IMR-90 (cell line): ENCODE measurements at regions not wholly inside any gene's neighbourhood (a gene's known extent, or its start where the extent isn't known, plus 50 kb on each side); places are given as distances from the start of the nearest gene placed in this dataset.

Experiments
- ATAC-seq: fragments of 200-7000 bp; cut with Tn5 transposase; 2 replicates; pipeline ENCODE4 v1.9.1; 2020; ENCODE audit warnings: low read depth, mild to moderate bottlenecking, moderate library complexity
- BruUV-seq: library from RNA; stranded (reverse); fragments of 400-500 nt; replicated peaks from 2 replicates; lab custom pipeline; 2021; lab: Mats Ljungman, UMichigan
- CTCF ChIA-PET: fragments of 300-600 bp; formaldehyde crosslinking; extraction: SDS; loops from one replicate; lab custom pipeline; 2021; ENCODE audit warnings: antibody characterized with exemption; lab: Yijun Ruan, JAX
- POLR2A ChIA-PET: fragments of 300-600 bp; sonication (Branson Sonifier 250); formaldehyde crosslinking; loops from one replicate; lab custom pipeline; 2022; ENCODE audit warnings: antibody characterized with exemption; ENCODE audit not compliant: unreplicated experiment; lab: Charles Lee
- DNase-seq: peaks from one replicate; pipeline ENCODE4 v3.0.0; 2013
- H2AFZ ChIP-seq: replicated peaks from 2 replicates; pipeline ENCODE3; 2013; ENCODE audit warnings: low read length, mild to moderate bottlenecking; ENCODE audit not compliant: poor library complexity
- H2AK5ac ChIP-seq: 2 replicates; pipeline ENCODE4 v1.6.1; 2013; ENCODE audit warnings: low read depth, low read length, inconsistent platforms
- H2AK9ac ChIP-seq: replicated peaks from 2 replicates; pipeline ENCODE3; 2013; ENCODE audit warnings: mild to moderate bottlenecking, low read depth, low read length, moderate library complexity; ENCODE audit not compliant: poor library complexity
- H2BK120ac ChIP-seq: 2 replicates; pipeline ENCODE4 v1.6.1; 2013; ENCODE audit warnings: low read depth, low read length, inconsistent platforms
- H2BK15ac ChIP-seq: 3 replicates; pipeline ENCODE4 v1.6.1; 2013; ENCODE audit warnings: low read depth, low read length, inconsistent platforms
- H2BK20ac ChIP-seq: 2 replicates; pipeline ENCODE4 v1.6.1; 2013; ENCODE audit warnings: low read depth, mild to moderate bottlenecking, inconsistent platforms, low read length, moderate library complexity
- H2BK5ac ChIP-seq: 2 replicates; pipeline ENCODE4 v1.6.1; 2013; ENCODE audit warnings: mild to moderate bottlenecking, low read depth, low read length, inconsistent platforms; ENCODE audit not compliant: poor library complexity, severe bottlenecking
- H3K14ac ChIP-seq: replicated peaks from 2 replicates; pipeline ENCODE4 v1.6.1; 2013; ENCODE audit warnings: low read depth, low read length, inconsistent platforms
- H3K18ac ChIP-seq: 2 replicates; pipeline ENCODE4 v1.6.1; 2013; ENCODE audit warnings: low read depth, low read length, control low read depth
- H3K23ac ChIP-seq: 2 replicates; pipeline ENCODE4 v1.6.1; 2013; ENCODE audit warnings: low read depth, low read length, inconsistent platforms
- H3K27ac ChIP-seq: 2 replicates; pipeline ENCODE4 v1.5.1; 2013; ENCODE audit warnings: mild to moderate bottlenecking, control low read depth, low read length; ENCODE audit not compliant: insufficient read depth
- H3K27me3 ChIP-seq: 2 replicates; pipeline ENCODE4 v1.6.1; 2013; ENCODE audit warnings: low read length; ENCODE audit not compliant: control insufficient read depth, insufficient read depth
- H3K36me3 ChIP-seq: 2 replicates; pipeline ENCODE4 v1.6.1; 2013; ENCODE audit warnings: low read length, mixed read lengths; ENCODE audit not compliant: control insufficient read depth, insufficient read depth
- H3K4ac ChIP-seq: 2 replicates; pipeline ENCODE4 v1.6.1; 2013; ENCODE audit warnings: low read depth, low read length, inconsistent platforms
- H3K4me1 ChIP-seq: 2 replicates; pipeline ENCODE4 v1.6.1; 2013; ENCODE audit warnings: low read length, mixed read lengths; ENCODE audit not compliant: control insufficient read depth, insufficient read depth
- H3K4me2 ChIP-seq: 2 replicates; pipeline ENCODE4 v1.6.1; 2013; ENCODE audit warnings: low read depth, mild to moderate bottlenecking, control low read depth, low read length, moderate library complexity
- H3K4me3 ChIP-seq: 2 replicates; pipeline ENCODE4 v1.5.1; 2013; ENCODE audit warnings: low read depth, mild to moderate bottlenecking, control low read depth, low read length, moderate library complexity; ENCODE audit not compliant: insufficient read depth
- H3K56ac ChIP-seq: 2 replicates; pipeline ENCODE4 v1.6.1; 2013; ENCODE audit warnings: low read length, inconsistent platforms; ENCODE audit not compliant: insufficient read depth; ENCODE audit errors: extremely low read depth
- H3K79me1 ChIP-seq, 2 experiments: 2 replicates each; pipeline ENCODE4 v1.6.1; 2013; ENCODE audit warnings: low read length in 2 of 2, inconsistent platforms in 1 of 2, low read depth in 1 of 2
- H3K9ac ChIP-seq: 2 replicates; pipeline ENCODE4 v1.6.1; 2013; ENCODE audit warnings: low read depth, low read length, control low read depth
- H3K9me1 ChIP-seq: 2 replicates; pipeline ENCODE4 v1.6.1; 2013; ENCODE audit warnings: low read length, inconsistent platforms; ENCODE audit not compliant: insufficient read depth
- H3K9me3 ChIP-seq: 2 replicates; pipeline ENCODE4 v1.6.1; 2013; ENCODE audit warnings: low read length; ENCODE audit not compliant: control insufficient read depth, insufficient read depth
- H4K20me1 ChIP-seq: 2 replicates; pipeline ENCODE4 v1.6.1; 2013; ENCODE audit warnings: low read length, inconsistent platforms; ENCODE audit not compliant: insufficient read depth
- H4K5ac ChIP-seq: 2 replicates; pipeline ENCODE4 v1.6.1; 2013; ENCODE audit warnings: mild to moderate bottlenecking, low read depth, low read length, control low read depth
- H4K8ac ChIP-seq, 2 experiments: 2 replicates each; pipeline ENCODE4 v1.6.1; 2013; ENCODE audit warnings: low read depth in 2 of 2, low read length in 2 of 2, control low read depth in 1 of 2, inconsistent platforms in 1 of 2
- H4K91ac ChIP-seq: 2 replicates; pipeline ENCODE4 v1.6.1; 2013; ENCODE audit warnings: low read depth, low read length, inconsistent platforms; ENCODE audit not compliant: insufficient read depth
- BHLHE40 ChIP-seq: fragments of 150-350 bp; IDR thresholded peaks from 2 replicates; pipeline ENCODE4 v1.6.1; 2016; ENCODE audit warnings: mild to moderate bottlenecking, low read depth, low read length
- CEBPB ChIP-seq: IDR thresholded peaks from 2 replicates; pipeline ENCODE4 v1.6.1; 2012; ENCODE audit warnings: low read depth, low read length, improper control_type of control experiment
- CHD1 ChIP-seq: IDR thresholded peaks from 2 replicates; pipeline ENCODE4 v1.6.1; 2012; ENCODE audit warnings: low read depth, low read length, improper control_type of control experiment
- CTCF ChIP-seq: conservative IDR thresholded peaks from 2 replicates; pipeline ENCODE4 v1.5.1; 2012; ENCODE audit warnings: mild to moderate bottlenecking, low read depth, low read length, improper control_type of control experiment
- FOS ChIP-seq: fragments of 150-350 bp; IDR thresholded peaks from 2 replicates; pipeline ENCODE4 v1.6.1; 2016; ENCODE audit warnings: low read depth, low read length
- MAFK ChIP-seq: IDR thresholded peaks from 2 replicates; pipeline ENCODE4 v1.6.1; 2012; ENCODE audit warnings: low read depth, low read length, improper control_type of control experiment
- MAZ ChIP-seq: IDR thresholded peaks from 2 replicates; pipeline ENCODE4 v1.6.1; 2012; ENCODE audit warnings: low read depth, mild to moderate bottlenecking, low read length, improper control_type of control experiment, moderate library complexity, borderline replicate concordance
- MXI1 ChIP-seq: IDR thresholded peaks from 2 replicates; pipeline ENCODE4 v1.6.1; 2012; ENCODE audit warnings: low read depth, mild to moderate bottlenecking, low read length, moderate library complexity, borderline replicate concordance
- NFE2L2 ChIP-seq: fragments of 150-350 bp; IDR thresholded peaks from 2 replicates; pipeline ENCODE4 v1.6.1; 2016; ENCODE audit warnings: low read depth, mild to moderate bottlenecking, low read length
- POLR2A ChIP-seq: IDR thresholded peaks from 2 replicates; pipeline ENCODE4 v1.6.1; 2012; ENCODE audit warnings: mild to moderate bottlenecking, low read depth, low read length
- RAD21 ChIP-seq: IDR thresholded peaks from 2 replicates; pipeline ENCODE4 v1.6.1; 2012; ENCODE audit warnings: low read length, improper control_type of control experiment
- RCOR1 ChIP-seq: IDR thresholded peaks from 2 replicates; pipeline ENCODE4 v1.6.1; 2012; ENCODE audit warnings: mild to moderate bottlenecking, low read length, improper control_type of control experiment; ENCODE audit not compliant: insufficient replicate concordance
- RFX5 ChIP-seq: IDR thresholded peaks from 2 replicates; pipeline ENCODE4 v1.8.0; 2012; ENCODE audit warnings: low read depth, mild to moderate bottlenecking, low read length, moderate library complexity
- SMC3 ChIP-seq: fragments of 150-350 bp; IDR thresholded peaks from 2 replicates; pipeline ENCODE4 v1.6.1; 2016; ENCODE audit warnings: low read depth, mild to moderate bottlenecking, antibody characterized with exemption, low read length, moderate library complexity
- WGBS, 2 experiments: methylation state at CpG; one replicate each; pipeline versions ENCODE4 v1.1.5 to v1.1.7; 2013; ENCODE audit warnings: missing lambda C conversion rate in 2 of 2; ENCODE audit not compliant: insufficient read length in 1 of 2; ENCODE audit errors: extremely low coverage in 2 of 2; 5-methylcytosine and 5-hydroxymethylcytosine counted together
- dilution Hi-C: fragments of 300-500 bp; cut with HindIII; formaldehyde crosslinking; loops from one replicate; pipeline ENCODE4 v1.14.3; 2018; ENCODE audit warnings: low sequenced_read_pairs; ENCODE audit not compliant: unreplicated experiment
- in situ Hi-C: fragments of 300-500 bp; cut with MboI; formaldehyde crosslinking; loops from 3 replicates; pipeline ENCODE4 v1.14.3; 2019; ENCODE audit warnings: low sequenced_read_pairs, inconsistent platforms, mixed read lengths
- intact Hi-C: fragments of 100-400 bp; cut with micrococcal nuclease; formaldehyde crosslinking; loops from 2 replicates; pipeline ENCODE4 v1.10.0; 2022
- TF ChIP-seq, protein P1 (sequence below): fragments of 150-350 bp; IDR thresholded peaks from 2 replicates; pipeline ENCODE4 v1.6.1; 2016; ENCODE audit warnings: low read depth, mild to moderate bottlenecking, low read length, moderate library complexity, borderline replicate concordance
- TF ChIP-seq, protein P2 (sequence below): fragments of 150-350 bp; IDR thresholded peaks from 2 replicates; pipeline ENCODE4 v1.6.1; 2017; ENCODE audit warnings: mild to moderate bottlenecking, antibody characterized with exemption, low read length, low read depth

GRCh38 chr12:25644979-25645378 is 91.9 kb upstream of the LMNTD1 start:
- CTCF ChIA-PET, result no interaction called here
- WGBS, 2 experiments, result 51% methylated on average over 2 of the region's 3 CpGs; no CpG with 5 or more reads in 1 of the 2 experiments

More at GRCh38 chr12:25644979-25645378, 91.9 kb upstream of the LMNTD1 start:
- no peak overlapping the region for H3K18ac ChIP-seq
- no peak overlapping the region for H2BK15ac ChIP-seq
- in situ Hi-C loops (no loop called here), dilution Hi-C loops (no loop called here), intact Hi-C loops (loop anchor here (10.0 kb wide), 1 partner anchor 310 kb away; the partner anchor contains the start of gene RASSF8)
- no peaks in the 10 kb centered on the region for H3K36me3 ChIP-seq
- DNase-seq, result no peak
- no peak overlapping the region for H3K23ac ChIP-seq
- no peak for ATAC-seq
- H2BK5ac ChIP-seq, result no peak overlapping the region
- no peak overlapping the region for H4K5ac ChIP-seq
- H3K4me1 ChIP-seq, result no peaks in the 10 kb centered on the region
- H3K14ac ChIP-seq, result peak overlapping the region; percentile 29; the same call in 1 of the 2 replicates
- no peak overlapping the region for H4K91ac ChIP-seq
- no peak overlapping the region for H2AFZ ChIP-seq
- no peaks in the 10 kb centered on the region for H3K79me1 ChIP-seq
- no peak overlapping the region for H4K8ac ChIP-seq
- H3K27ac ChIP-seq, result no peak overlapping the region
- no peaks in the 10 kb centered on the region for H3K27me3 ChIP-seq
- no peak overlapping the region for H2AK5ac ChIP-seq
- H3K4me3 ChIP-seq, result no peak overlapping the region
- H3K56ac ChIP-seq, result no peak overlapping the region
- H3K4ac ChIP-seq, result no peak overlapping the region
- no peak overlapping the region for H2BK20ac ChIP-seq
- POLR2A ChIA-PET, result no interaction called here
- no peaks in the 10 kb centered on the region for H3K9me3 ChIP-seq
- no peak overlapping the region for H2AK9ac ChIP-seq
- no peak overlapping the region for H3K9ac ChIP-seq
- no peaks in the 10 kb centered on the region for H4K20me1 ChIP-seq
- no peaks in the 10 kb centered on the region for H3K9me1 ChIP-seq
- TF ChIP-seq RAD21, result no peak
- TF ChIP-seq CTCF, result no peak
- TF ChIP-seq POLR2A, result no peak
- no peak for TF ChIP-seq SMC3
- TF ChIP-seq MXI1, result no peak
- no peak for TF ChIP-seq NFE2L2
- TF ChIP-seq BHLHE40, result no peak
- no peak for TF ChIP-seq MAZ
- no peak for TF ChIP-seq MAFK
- no peak for TF ChIP-seq FOS
- TF ChIP-seq, protein P1, sequence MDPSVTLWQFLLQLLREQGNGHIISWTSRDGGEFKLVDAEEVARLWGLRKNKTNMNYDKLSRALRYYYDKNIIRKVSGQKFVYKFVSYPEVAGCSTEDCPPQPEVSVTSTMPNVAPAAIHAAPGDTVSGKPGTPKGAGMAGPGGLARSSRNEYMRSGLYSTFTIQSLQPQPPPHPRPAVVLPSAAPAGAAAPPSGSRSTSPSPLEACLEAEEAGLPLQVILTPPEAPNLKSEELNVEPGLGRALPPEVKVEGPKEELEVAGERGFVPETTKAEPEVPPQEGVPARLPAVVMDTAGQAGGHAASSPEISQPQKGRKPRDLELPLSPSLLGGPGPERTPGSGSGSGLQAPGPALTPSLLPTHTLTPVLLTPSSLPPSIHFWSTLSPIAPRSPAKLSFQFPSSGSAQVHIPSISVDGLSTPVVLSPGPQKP, result no peak
- TF ChIP-seq CEBPB, result no peak
- no peak for TF ChIP-seq RCOR1
- TF ChIP-seq, protein P2, sequence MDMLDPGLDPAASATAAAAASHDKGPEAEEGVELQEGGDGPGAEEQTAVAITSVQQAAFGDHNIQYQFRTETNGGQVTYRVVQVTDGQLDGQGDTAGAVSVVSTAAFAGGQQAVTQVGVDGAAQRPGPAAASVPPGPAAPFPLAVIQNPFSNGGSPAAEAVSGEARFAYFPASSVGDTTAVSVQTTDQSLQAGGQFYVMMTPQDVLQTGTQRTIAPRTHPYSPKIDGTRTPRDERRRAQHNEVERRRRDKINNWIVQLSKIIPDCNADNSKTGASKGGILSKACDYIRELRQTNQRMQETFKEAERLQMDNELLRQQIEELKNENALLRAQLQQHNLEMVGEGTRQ, result no peak
- no peak for TF ChIP-seq RFX5
- TF ChIP-seq CHD1, result no peak
- BruUV-seq, result no TSS peak
- no peak overlapping the region for H3K4me2 ChIP-seq
- no peak overlapping the region for H2BK120ac ChIP-seq
